H1 (cell line): ENCODE measurements at regions not wholly inside any gene's neighbourhood (a gene's known extent, or its start where the extent isn't known, plus 50 kb on each side); places are given as distances from the start of the nearest gene placed in this dataset.

ENCODE experiments used
- CTCF ChIA-PET: fragments of 300-600 bp; sonication (Branson Sonifier 250); formaldehyde crosslinking; loops from one replicate; lab custom pipeline; 2021; ENCODE audit not compliant: partially characterized antibody; lab: Charles Lee
- POLR2A ChIA-PET: fragments of 300-600 bp; sonication (Branson Sonifier 250); formaldehyde crosslinking; loops from one replicate; lab custom pipeline; 2021; ENCODE audit warnings: inconsistent platforms; ENCODE audit not compliant: partially characterized antibody; lab: Charles Lee
- DNase-seq, 2 experiments: peaks; one replicate each; pipeline versions ENCODE4 v3.0.0 to v3.0.0-alpha.2; 2010 to 2022; ENCODE audit warnings: low spot score in 2 of 2, low read depth in 1 of 2, mixed read lengths in 1 of 2
- FAIRE-seq: peaks from 2 replicates; lab custom pipeline; 2011; peaks lifted over from hg19 to GRCh38; lab: Jason Lieb, UNC
- H2AFZ ChIP-seq: 2 replicates; pipeline ENCODE4 v1.8.1; 2012; ENCODE audit warnings: low read length, inconsistent platforms
- H2AK5ac ChIP-seq: 2 replicates; pipeline ENCODE4 v1.6.1; 2013; ENCODE audit warnings: low read depth, low read length
- H2BK120ac ChIP-seq: replicated peaks from 2 replicates; pipeline ENCODE3; 2013; ENCODE audit warnings: low read depth, low read length, inconsistent platforms
- H2BK12ac ChIP-seq: 2 replicates; pipeline ENCODE4 v1.6.1; 2013; ENCODE audit warnings: low read depth, low read length
- H2BK15ac ChIP-seq: 2 replicates; pipeline ENCODE4 v1.6.1; 2013; ENCODE audit warnings: low read length
- H2BK20ac ChIP-seq: 2 replicates; pipeline ENCODE4 v1.6.1; 2013; ENCODE audit warnings: low read length
- H2BK5ac ChIP-seq: 2 replicates; pipeline ENCODE4 v1.6.1; 2013; ENCODE audit warnings: low read depth, low read length
- H3K14ac ChIP-seq: 2 replicates; pipeline ENCODE4 v1.6.1; 2013; ENCODE audit warnings: inconsistent platforms; ENCODE audit not compliant: insufficient read length
- H3K18ac ChIP-seq: 2 replicates; pipeline ENCODE4 v1.6.1; 2013; ENCODE audit warnings: low read length; ENCODE audit errors: extremely low read depth
- H3K23ac ChIP-seq: 2 replicates; pipeline ENCODE4 v1.6.1; 2013; ENCODE audit warnings: inconsistent platforms; ENCODE audit not compliant: insufficient read length
- H3K23me2 ChIP-seq: 2 replicates; pipeline ENCODE4 v1.6.1; 2013; ENCODE audit warnings: low read depth, low read length
- H3K27ac ChIP-seq: 2 replicates; pipeline ENCODE4 v1.6.1; 2011; ENCODE audit warnings: low read depth, low read length, inconsistent platforms
- H3K27me3 ChIP-seq, 4 experiments: replicated peaks in 1 of 4; 1 replicate in 1 of 4; 2 replicates in 3 of 4; pipeline versions ENCODE4 v1.6.1 to v1.8.1; 2011 to 2013; ENCODE audit warnings: low read length in 3 of 4, mild to moderate bottlenecking in 3 of 4, inconsistent platforms in 2 of 4, mixed read lengths in 2 of 4, moderate library complexity in 1 of 4; ENCODE audit not compliant: control insufficient read depth in 3 of 4, insufficient read depth in 3 of 4; ENCODE audit errors: extremely low read depth in 1 of 4
- H3K36me3 ChIP-seq, 4 experiments: 2 replicates each; pipeline versions ENCODE4 v1.6.1 to v1.8.1; 2011 to 2013; ENCODE audit warnings: mild to moderate bottlenecking in 4 of 4, low read length in 3 of 4, moderate library complexity in 2 of 4, control low read depth in 1 of 4, inconsistent platforms in 1 of 4; ENCODE audit not compliant: insufficient read depth in 4 of 4, control insufficient read depth in 2 of 4
- H3K4ac ChIP-seq: replicated peaks from 2 replicates; pipeline ENCODE3; 2013; ENCODE audit warnings: low read length, low read depth, mixed read lengths, inconsistent platforms; ENCODE audit not compliant: insufficient read length
- H3K4me1 ChIP-seq, 4 experiments: replicated peaks in 1 of 4; 1 replicate in 1 of 4; 2 replicates in 3 of 4; pipeline versions ENCODE4 v1.6.1 to v1.8.1; 2011 to 2013; ENCODE audit warnings: low read length in 3 of 4, inconsistent platforms in 2 of 4, mixed read lengths in 1 of 4; ENCODE audit not compliant: insufficient read depth in 4 of 4, control insufficient read depth in 3 of 4
- H3K4me2 ChIP-seq, 2 experiments: 2 replicates each; pipeline versions ENCODE4 v1.6.1 to v1.8.1; 2011 to 2013; ENCODE audit warnings: low read depth in 2 of 2, low read length in 2 of 2, control low read depth in 1 of 2, inconsistent platforms in 1 of 2, mild to moderate bottlenecking in 1 of 2; ENCODE audit not compliant: insufficient read depth in 1 of 2
- H3K4me3 ChIP-seq, 4 experiments: fragments of 200-600, 300-600 bp in 1 of 4; sonication (generic), shearing (Covaris generic), sonication (Bioruptor Twin) in 1 of 4; 2 replicates each; pipeline versions ENCODE4 v1.5.1 to v1.8.1; 2011 to 2016; ENCODE audit warnings: low read length in 4 of 4, low read depth in 3 of 4, control low read depth in 2 of 4, inconsistent platforms in 2 of 4, mild to moderate bottlenecking in 2 of 4, mixed read lengths in 1 of 4, moderate library complexity in 1 of 4; ENCODE audit not compliant: insufficient read depth in 2 of 4; ENCODE audit errors: extremely low read depth in 1 of 4
- H3K56ac ChIP-seq: replicated peaks from 2 replicates; pipeline ENCODE3; 2013; ENCODE audit warnings: low read depth, mild to moderate bottlenecking, mixed read lengths, low read length, inconsistent platforms; ENCODE audit not compliant: insufficient read length
- H3K79me1 ChIP-seq: 2 replicates; pipeline ENCODE4 v1.6.1; 2013; ENCODE audit warnings: low read depth, low read length, control low read depth
- H3K79me2 ChIP-seq, 2 experiments: 2 replicates each; pipeline versions ENCODE4 v1.6.1 to v1.8.1; 2012 to 2013; ENCODE audit warnings: low read length in 2 of 2, mild to moderate bottlenecking in 2 of 2, inconsistent platforms in 1 of 2; ENCODE audit not compliant: insufficient read depth in 2 of 2, control insufficient read depth in 1 of 2
- H3K9ac ChIP-seq, 4 experiments: replicated peaks in 1 of 4; 1 replicate in 1 of 4; 2 replicates in 3 of 4; pipeline versions ENCODE4 v1.6.1 to v1.8.1; 2011 to 2013; ENCODE audit warnings: low read depth in 3 of 4, low read length in 3 of 4, control low read depth in 2 of 4, mild to moderate bottlenecking in 2 of 4, moderate library complexity in 2 of 4, inconsistent platforms in 1 of 4; ENCODE audit errors: extremely low read depth in 1 of 4
- H3K9me3 ChIP-seq, 2 experiments: 2 replicates each; pipeline versions ENCODE4 v1.6.1 to v1.8.1; 2012 to 2013; ENCODE audit warnings: mild to moderate bottlenecking in 2 of 2, moderate library complexity in 2 of 2, control low read depth in 1 of 2, inconsistent platforms in 1 of 2, low read depth in 1 of 2, low read length in 1 of 2, mixed read lengths in 1 of 2; ENCODE audit not compliant: insufficient read depth in 2 of 2
- H4K20me1 ChIP-seq, 2 experiments: replicated peaks in 1 of 2; 2 replicates each; pipeline versions ENCODE3 to v1.8.1; 2011 to 2013; ENCODE audit warnings: inconsistent platforms in 2 of 2, low read length in 2 of 2, mild to moderate bottlenecking in 1 of 2; ENCODE audit not compliant: insufficient read depth in 2 of 2, control insufficient read depth in 1 of 2
- H4K5ac ChIP-seq: 2 replicates; pipeline ENCODE4 v1.6.1; 2013; ENCODE audit warnings: low read length, low read depth, mixed read lengths, inconsistent platforms; ENCODE audit not compliant: insufficient read length
- H4K8ac ChIP-seq: 2 replicates; pipeline ENCODE4 v1.8.0; 2013; ENCODE audit warnings: mild to moderate bottlenecking, moderate library complexity, low read length, inconsistent platforms; ENCODE audit not compliant: insufficient read depth; ENCODE audit errors: extremely low read depth
- H4K91ac ChIP-seq: replicated peaks from 2 replicates; pipeline ENCODE3; 2013; ENCODE audit warnings: low read length, mixed read lengths, inconsistent platforms; ENCODE audit not compliant: insufficient read length
- ATF2 ChIP-seq: IDR thresholded peaks from 2 replicates; pipeline ENCODE4 v1.6.1; 2012; ENCODE audit warnings: low read length, inconsistent platforms
- CTBP2 ChIP-seq: IDR thresholded peaks from 2 replicates; pipeline ENCODE4 v1.7.0; 2011; ENCODE audit warnings: borderline replicate concordance, mild to moderate bottlenecking, moderate library complexity, mixed read lengths, low read length; ENCODE audit not compliant: insufficient read depth, insufficient read length
- RBBP5 ChIP-seq: IDR thresholded peaks from 2 replicates; pipeline ENCODE4 v1.7.1; 2012; ENCODE audit warnings: low read depth, mild to moderate bottlenecking, inconsistent platforms, low read length, moderate library complexity, borderline replicate concordance
- SIRT6 ChIP-seq: IDR thresholded peaks from one replicate; pipeline ENCODE4 v1.7.1; 2012; ENCODE audit warnings: low read length, inconsistent platforms
- SP2 ChIP-seq: IDR thresholded peaks from 2 replicates; pipeline ENCODE4 v1.6.1; 2012; ENCODE audit warnings: mild to moderate bottlenecking, low read length, inconsistent platforms
- TCF12 ChIP-seq: IDR thresholded peaks from 2 replicates; pipeline ENCODE4 v1.6.1; 2011; ENCODE audit warnings: low read depth, mild to moderate bottlenecking, low read length
- WGBS, 2 experiments: shearing (Covaris generic) in 1 of 2; methylation state at CpG; one replicate each; pipeline versions ENCODE4 v1.1.6 to v1.1.7; 2013 to 2015; ENCODE audit warnings: low lambda C conversion rate in 2 of 2, mixed read lengths in 2 of 2, inconsistent platforms in 1 of 2, low coverage in 1 of 2, missing lambda C conversion rate in 1 of 2; ENCODE audit not compliant: insufficient replicate concordance in 2 of 2, insufficient coverage in 1 of 2, insufficient read length in 1 of 2; ENCODE audit errors: extremely low coverage in 1 of 2, missing lambda C conversion rate in 1 of 2; 5-methylcytosine and 5-hydroxymethylcytosine counted together
- TF ChIP-seq, protein P1 (sequence below): IDR thresholded peaks from 2 replicates; pipeline ENCODE4 v1.6.1; 2011; ENCODE audit warnings: low read length, improper control_type of control experiment

DNA sequence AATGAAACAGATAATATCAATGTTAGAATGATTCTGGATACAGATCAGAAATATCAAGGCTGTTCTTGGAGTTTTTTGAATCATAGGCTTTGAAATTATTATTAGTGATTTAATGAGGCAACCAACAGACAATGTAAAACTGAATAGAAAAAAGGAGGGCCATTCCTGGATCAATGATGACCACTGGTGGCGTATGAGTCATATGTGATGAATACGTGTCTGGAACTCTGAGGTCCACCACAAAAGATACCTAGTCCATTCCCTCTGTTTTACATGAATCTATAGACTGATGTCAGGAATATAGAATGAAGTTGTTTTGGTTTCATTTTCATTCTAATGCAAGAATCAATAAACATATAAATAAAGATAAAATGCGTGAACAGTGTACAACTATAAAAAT lies 78.3 kb upstream of the RTL1 start:
- 88% methylated on average over 3 of the region's 3 CpGs; no CpG with 5 or more reads in 1 of the 2 experiments for WGBS, 2 experiments
- H2BK5ac ChIP-seq, result no peak overlapping the region
- H3K36me3 ChIP-seq, result no peaks in the 10 kb centered on the region
- no peak overlapping the region for H3K9ac ChIP-seq
- no peak overlapping the region for H2BK120ac ChIP-seq
- no peak overlapping the region for H2BK12ac ChIP-seq
- no peaks in the 10 kb centered on the region for H3K79me2 ChIP-seq
- H3K23me2 ChIP-seq, result no peaks in the 10 kb centered on the region
- DNase-seq, result no peak
- H2AK5ac ChIP-seq, result no peak overlapping the region
- CTCF ChIA-PET, result no interaction called here
- FAIRE-seq, result no peak
- H4K8ac ChIP-seq, result no peak overlapping the region
- no peak overlapping the region for H3K56ac ChIP-seq
- H3K27ac ChIP-seq, result no peak overlapping the region
- no peak overlapping the region for H3K4ac ChIP-seq
- H3K4me1 ChIP-seq, result no peaks in the 10 kb centered on the region
- H2AFZ ChIP-seq, result no peak overlapping the region
- no peaks in the 10 kb centered on the region for H3K27me3 ChIP-seq
- H3K4me2 ChIP-seq, result no peak overlapping the region
- no peak for TF ChIP-seq RBBP5
- no peak for TF ChIP-seq SIRT6
- no peak for TF ChIP-seq SP2
- TF ChIP-seq CTBP2, result no peak
- TF ChIP-seq ATF2, result no peak
- no peak for TF ChIP-seq TCF12
- TF ChIP-seq, protein P1, sequence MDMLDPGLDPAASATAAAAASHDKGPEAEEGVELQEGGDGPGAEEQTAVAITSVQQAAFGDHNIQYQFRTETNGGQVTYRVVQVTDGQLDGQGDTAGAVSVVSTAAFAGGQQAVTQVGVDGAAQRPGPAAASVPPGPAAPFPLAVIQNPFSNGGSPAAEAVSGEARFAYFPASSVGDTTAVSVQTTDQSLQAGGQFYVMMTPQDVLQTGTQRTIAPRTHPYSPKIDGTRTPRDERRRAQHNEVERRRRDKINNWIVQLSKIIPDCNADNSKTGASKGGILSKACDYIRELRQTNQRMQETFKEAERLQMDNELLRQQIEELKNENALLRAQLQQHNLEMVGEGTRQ, result no peak
- TF ChIP-seq, all 59 proteins: peak for 0
- H2BK20ac ChIP-seq, result no peak overlapping the region
- H3K18ac ChIP-seq, result no peak overlapping the region
- no peak overlapping the region for H3K14ac ChIP-seq
- no peak overlapping the region for H4K5ac ChIP-seq
- H4K20me1 ChIP-seq, result no peaks in the 10 kb centered on the region
- no peaks in the 10 kb centered on the region for H3K79me1 ChIP-seq
- no peak overlapping the region for H3K23ac ChIP-seq
- H3K9me3 ChIP-seq, result no peaks in the 10 kb centered on the region
- POLR2A ChIA-PET, result no interaction called here
- no peak overlapping the region for H3K4me3 ChIP-seq
- no peak overlapping the region for H2BK15ac ChIP-seq
- no peak overlapping the region for H4K91ac ChIP-seq
